Right lobe of liver (tissue), 4 donors: ENCODE measurements at regions not wholly inside any gene's neighbourhood (a gene's known extent, or its start where the extent isn't known, plus 50 kb on each side); places are given as distances from the start of the nearest gene placed in this dataset.

Source experiments
- CTCF ChIP-seq, 4 donors: fragments of 200-600 bp in 3 of 4; fragments of 450-650 bp in 1 of 4; IDR thresholded peaks; one replicate each; pipeline versions ENCODE4 v1.5.1 to v1.8.0; 2016 to 2022; ENCODE audit warnings: antibody characterized with exemption in 4 of 4, mild to moderate bottlenecking in 2 of 4
- POLR2A ChIP-seq: fragments of 450-650 bp; IDR thresholded peaks from one replicate; pipeline ENCODE4 v1.6.1; 2017; ENCODE audit warnings: antibody characterized with exemption, mild to moderate bottlenecking
- donor health status: DM: no; HTN: no; CAD: no.
- donor health status: DM: no; HTN: no; CAD: no.
- donor health status: DM: no; HTN: yes; CAD: no.

- TF ChIP-seq CTCF (IDR thresholded peaks at IDR 0.05) (no peak), POLR2A (no peak)
These were observed 59.6 kb upstream of the CDK13 start for GRCh38 chr7:39890411-39890810.
